Activated CD4-positive, alpha-beta T cell treated with anti-CD3 and anti-CD28 coated beads, Interleukin-2, Interleukin-4, amounts not matched to agents 100 ng/mL and 50 ng/mL, durations not matched to agents 16 hours and 8 hours (primary cell): ENCODE measurements at regions not wholly inside any gene's neighbourhood (a gene's known extent, or its start where the extent isn't known, plus 50 kb on each side); places are given as distances from the start of the nearest gene placed in this dataset.
"Not testable (repeated sequence)": the region's sequence is repeated elsewhere in the genome, so short reads cannot be mapped to it uniquely, and the experiment has no call there.

ENCODE experiments used
- DNase-seq: peaks from one replicate; pipeline ENCODE4 v3.0.0-alpha.2; 2020; ENCODE audit warnings: low spot score

- no peak for DNase-seq
These were observed 641.1 kb downstream of the RAPGEF2 start for GRCh38 chr4:159743971-159744370.

DNA sequence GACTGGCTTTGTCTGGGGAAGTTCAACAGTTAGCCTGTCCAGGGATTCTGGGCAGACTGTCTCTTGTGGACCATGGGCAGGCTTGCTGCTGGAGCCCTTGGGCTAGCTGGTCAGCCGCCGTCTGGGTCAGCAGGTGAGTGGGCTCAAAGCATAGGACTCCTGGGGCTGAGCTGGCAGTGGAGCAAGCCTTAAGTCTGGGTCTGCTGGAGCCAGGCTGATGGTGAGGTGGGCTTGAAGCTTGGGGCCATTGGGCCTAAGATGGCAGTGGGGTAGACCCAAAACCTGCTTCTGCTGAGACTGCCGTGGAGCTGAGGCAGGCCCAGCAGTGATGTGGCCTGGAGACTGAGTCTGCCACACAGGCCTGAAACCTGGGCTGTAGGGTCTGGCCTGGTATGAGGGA is 645.1 kb downstream of the RAPGEF2 start:
- no peak for DNase-seq

DNA sequence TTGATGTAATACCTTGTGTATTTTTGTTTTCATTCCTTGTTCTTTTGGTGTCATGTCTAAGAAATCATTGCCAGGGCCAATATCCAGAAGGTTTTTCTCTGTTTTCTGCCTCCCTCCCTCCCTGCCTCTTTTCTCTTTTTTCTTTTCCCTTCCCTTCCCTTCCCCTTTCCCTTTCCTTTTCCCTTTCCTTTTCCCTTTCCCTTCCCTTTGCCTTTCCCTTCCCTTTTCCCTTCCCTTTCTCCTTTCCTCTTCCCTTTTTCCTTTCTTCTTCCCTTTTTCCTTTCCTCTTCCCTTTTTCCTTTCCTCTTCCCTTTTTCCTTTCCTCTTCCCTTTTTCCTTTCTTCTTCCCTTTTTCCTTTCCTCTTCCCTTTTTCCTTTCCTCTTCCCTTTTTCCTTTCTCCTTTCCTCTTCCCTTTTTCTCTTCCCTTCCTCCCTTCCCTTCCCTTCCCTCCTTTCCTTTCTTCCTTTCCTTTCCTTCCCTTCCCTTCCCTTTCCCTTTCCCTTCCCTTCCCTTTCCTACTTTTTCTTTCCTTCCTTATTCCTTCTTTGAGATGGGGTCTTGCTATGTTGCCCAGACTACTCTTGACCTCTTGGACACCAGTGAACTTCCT is 646.1 kb downstream of the RAPGEF2 start:
- no peak for DNase-seq

DNA sequence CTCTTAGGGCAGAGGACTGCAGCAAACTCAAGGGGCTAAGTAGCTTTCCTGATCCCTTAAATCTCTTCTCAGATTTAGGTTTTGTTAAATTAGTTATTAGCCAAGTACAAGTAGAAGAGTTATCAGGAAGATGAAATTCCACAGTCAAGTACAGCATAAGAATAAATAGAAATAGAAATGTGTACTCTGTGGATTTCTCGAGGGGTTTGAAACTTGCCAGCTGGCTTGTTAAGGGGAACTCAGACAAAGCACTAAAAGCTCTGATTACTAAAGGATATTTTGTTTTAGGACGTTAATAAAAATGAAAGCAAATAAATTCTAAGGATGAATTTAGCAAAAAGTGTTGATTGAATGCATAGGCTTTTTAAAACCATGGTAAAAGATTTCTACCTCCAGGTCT is 654.6 kb downstream of the RAPGEF2 start:
- no peak for DNase-seq

DNA sequence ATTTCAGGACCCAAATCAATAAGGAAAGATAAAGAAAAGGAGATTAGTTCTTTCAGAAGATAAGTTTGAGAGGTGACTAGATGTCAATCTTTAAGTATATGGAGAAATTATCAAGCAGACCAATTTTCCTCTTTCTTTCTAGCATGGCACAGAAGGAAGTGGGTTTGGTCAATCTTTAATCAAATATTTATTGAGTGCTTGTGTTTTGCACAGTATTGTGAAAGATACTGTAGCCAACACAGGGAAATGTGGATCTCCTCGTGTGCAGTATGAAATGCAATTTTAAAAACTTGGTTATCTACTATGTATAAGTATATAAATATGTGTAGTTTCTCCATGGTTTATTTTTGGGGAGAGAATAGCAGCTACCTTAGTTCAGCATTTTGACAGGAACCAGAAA is 655.2 kb downstream of the RAPGEF2 start:
- no peak for DNase-seq

DNA sequence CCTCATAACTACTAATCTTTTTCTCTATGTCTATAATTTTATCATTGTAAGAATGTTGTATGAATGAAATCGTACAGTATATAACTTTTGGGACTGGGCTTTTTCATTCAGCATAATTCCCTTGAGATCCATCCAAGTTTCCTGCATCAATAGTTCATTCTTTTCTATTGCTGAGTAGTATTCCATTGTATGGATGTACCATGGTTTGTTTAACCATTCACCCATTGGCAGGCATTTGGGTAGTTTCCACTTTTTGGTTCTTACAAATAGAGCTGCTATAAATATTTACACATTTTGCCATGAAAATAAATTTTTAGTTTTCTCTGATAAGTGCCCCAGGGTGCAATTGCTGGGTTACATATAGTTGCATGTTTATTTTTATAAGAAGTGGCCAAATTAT is 659.8 kb downstream of the RAPGEF2 start:
- no peak for DNase-seq

- DNase-seq = peak; percentile 35
These were observed 661.6 kb downstream of the RAPGEF2 start for GRCh38 chr4:159764343-159764952.

- no peak for DNase-seq
These were observed 662.5 kb downstream of the RAPGEF2 start for GRCh38 chr4:159765382-159765781.

DNA sequence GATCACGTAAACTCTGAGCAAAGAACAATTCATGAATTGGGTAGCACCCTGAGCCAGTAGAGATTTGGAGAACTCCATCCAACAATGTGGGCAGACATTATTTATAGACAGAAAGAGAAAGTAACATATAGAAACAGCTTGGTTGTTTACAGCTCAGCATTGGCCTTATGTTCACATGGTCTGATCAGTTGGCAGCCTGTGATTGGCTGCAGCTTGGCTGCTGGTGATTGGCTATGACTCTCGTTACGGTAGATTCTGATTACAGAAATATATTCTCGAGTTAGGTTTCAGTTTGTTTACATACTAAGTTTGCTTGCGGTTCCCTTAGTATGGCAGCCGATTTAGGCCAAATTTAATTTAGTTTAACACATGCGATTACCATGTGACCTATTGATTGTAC is 663.4 kb downstream of the RAPGEF2 start:
- DNase-seq = no peak

DNA sequence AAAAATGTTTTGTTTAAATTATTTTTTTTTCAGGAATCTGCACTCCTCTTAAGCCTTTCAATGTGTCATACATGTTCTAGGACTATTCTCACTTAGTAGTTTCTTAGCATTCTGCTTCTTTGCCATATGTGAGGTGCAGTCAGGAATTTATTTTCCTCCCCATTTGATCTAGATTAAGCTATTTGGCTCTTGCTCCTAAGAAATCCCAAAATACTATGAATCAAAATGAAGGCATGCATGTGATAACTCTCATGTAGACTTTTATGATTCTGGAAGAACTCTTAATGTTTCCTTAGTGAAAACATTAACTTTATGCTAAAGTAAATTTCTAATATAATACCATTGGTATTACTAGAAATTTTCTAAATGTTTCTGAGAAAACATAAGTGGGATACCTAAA is 664.5 kb downstream of the RAPGEF2 start:
- no peak for DNase-seq

DNA sequence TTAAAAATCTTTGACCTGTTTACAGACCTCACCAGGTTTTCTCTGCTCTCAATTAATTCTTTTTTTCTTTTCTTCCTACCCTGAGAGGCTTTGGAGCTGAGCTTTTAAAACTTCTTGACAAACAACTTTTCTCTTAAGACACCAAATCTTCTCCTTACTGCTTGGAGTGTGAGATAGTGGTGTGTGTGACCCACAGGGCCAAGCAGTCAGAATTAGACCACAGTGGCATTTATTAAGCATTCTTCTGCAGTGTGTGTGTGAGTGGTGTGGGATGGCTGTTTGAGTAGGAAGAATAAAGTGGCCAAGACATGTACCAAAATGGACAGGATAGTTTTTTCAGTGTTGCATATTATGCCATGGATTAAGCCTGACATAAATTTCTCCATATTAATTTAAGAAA is 665.1 kb downstream of the RAPGEF2 start:
- no peak for DNase-seq

GRCh38 chr4:159770401-159770800 is 667.5 kb downstream of the RAPGEF2 start:
- no peak for DNase-seq

GRCh38 chr4:159770969-159771368 is 668.1 kb downstream of the RAPGEF2 start:
- no peak for DNase-seq

DNA sequence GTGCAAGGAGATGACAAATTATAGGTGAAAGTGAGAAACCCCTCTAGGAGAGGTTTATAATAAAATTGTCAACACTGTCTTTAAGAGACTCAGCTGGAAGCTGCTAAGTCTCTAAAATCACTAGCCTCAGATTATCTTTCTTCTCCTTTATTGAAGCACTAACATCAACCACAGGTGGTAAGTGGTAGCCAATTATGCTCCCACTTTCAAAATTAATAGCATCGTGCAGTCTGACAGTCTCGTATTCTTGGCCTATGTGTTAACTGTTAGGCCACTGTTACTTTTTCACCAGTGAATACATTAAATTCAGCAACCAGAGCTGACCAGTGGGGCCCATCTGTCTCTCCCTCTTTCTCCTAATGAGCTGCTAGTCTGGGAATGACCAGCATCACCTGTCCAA is 674.1 kb downstream of the RAPGEF2 start:
- no peak for DNase-seq

DNA sequence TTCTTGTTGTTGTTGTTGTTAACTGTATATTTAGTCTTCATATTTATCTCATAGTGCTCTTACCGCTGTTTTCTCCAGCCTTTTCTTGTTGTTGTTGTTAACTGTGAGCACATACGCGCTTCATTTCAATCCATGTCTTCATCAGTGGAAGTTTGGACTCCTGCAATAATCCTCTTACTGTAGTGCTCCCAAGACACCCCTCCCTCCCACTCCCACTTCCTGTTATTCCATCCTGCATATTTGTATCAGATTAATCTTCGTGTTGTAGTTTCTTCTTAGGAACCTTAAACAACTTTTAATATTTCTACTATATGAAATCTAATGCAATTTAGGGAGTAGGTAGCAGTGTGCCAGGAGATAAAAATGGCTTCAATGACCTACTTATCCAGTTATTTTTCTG is 674.8 kb downstream of the RAPGEF2 start:
- no peak for DNase-seq

- no peak for DNase-seq
These were observed 675.4 kb downstream of the RAPGEF2 start for GRCh38 chr4:159778298-159778697.

GRCh38 chr4:159779716-159780115 is 676.8 kb downstream of the RAPGEF2 start:
- DNase-seq = no peak

GRCh38 chr4:159780196-159780922 is 677.5 kb downstream of the RAPGEF2 start:
- no peak for DNase-seq

DNA sequence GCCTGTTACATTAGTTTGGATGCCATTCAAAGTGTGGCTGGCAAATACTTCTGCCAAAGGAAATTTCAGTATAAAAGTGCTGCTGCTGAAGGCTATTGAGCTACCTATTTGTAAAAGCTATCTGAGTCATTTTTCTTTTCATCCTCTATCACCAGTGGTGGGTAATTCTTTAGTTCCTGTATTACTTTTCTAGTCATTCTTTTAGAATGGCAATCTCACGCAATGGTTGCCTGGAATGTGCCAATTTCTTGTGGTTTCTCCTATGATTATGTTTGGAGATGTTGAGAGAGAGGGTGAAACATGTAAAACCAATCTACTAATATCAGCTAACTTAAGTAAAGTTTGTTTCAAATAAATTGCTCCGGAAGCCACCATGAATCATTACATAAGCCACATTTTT is 685.0 kb downstream of the RAPGEF2 start:
- DNase-seq = no peak

- DNase-seq = no peak
These were observed 688.5 kb downstream of the RAPGEF2 start for GRCh38 chr4:159791334-159791733.

DNA sequence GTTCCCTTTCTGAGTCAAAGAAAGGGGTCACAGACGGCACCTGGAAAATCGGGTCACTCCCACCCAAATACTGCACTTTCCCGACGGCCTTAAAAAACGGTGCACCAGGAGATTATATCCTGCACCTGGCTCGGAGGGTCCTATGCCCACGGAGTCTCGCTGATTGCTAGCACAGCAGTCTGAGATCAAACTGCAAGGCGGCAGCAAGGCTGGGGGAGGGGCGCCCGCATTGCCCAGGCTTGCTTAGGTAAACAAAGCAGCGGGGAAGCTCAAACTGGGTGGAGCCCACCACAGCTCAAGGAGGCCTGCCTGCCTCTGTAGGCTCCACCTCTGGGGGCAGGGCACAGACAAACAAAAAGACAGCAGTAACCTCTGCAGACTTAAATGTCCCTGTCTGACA is 701.7 kb downstream of the RAPGEF2 start:
- DNase-seq = not testable (repeated sequence)

- DNase-seq = no peak
These were observed 720.9 kb downstream of the RAPGEF2 start for GRCh38 chr4:159823743-159824142.

GRCh38 chr4:159828687-159829086 is 725.8 kb downstream of the RAPGEF2 start:
- DNase-seq = no peak

DNA sequence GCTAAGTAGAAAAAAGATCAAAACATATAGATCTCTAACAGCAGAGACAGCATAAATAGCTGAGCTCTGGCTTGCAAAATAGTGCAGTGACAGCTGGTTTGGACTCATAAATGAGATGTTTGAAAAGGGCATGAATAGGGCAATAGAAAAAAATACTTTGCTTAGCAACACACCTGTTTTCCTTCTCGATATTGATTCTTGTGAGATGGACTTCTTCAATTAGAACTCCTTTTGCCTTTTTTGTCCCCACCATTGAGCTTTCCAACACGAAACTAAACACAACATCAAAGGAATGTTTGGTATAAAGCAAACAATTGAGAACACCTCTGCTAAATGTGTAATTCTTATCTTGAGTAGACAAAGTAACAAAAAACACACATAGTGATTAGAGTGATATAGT is 726.3 kb downstream of the RAPGEF2 start:
- DNase-seq = no peak
